Left ventricle myocardium inferior (tissue), 1 donor: ENCODE measurements at regions not wholly inside any gene's neighbourhood (a gene's known extent, or its start where the extent isn't known, plus 50 kb on each side); places are given as distances from the start of the nearest gene placed in this dataset.

ENCODE experiments used
- DNase-seq: peaks from one replicate; pipeline ENCODE4 v3.0.0-alpha.2; 2020
- H3K27ac ChIP-seq: fragments of 200-600 bp; replicated peaks from 2 replicates; pipeline ENCODE4 v1.8.0; 2021
- H3K27me3 ChIP-seq: fragments of 200-600 bp; 2 replicates; pipeline ENCODE4 v1.8.0; 2021; ENCODE audit warnings: low read depth
- H3K36me3 ChIP-seq: fragments of 200-600 bp; 2 replicates; pipeline ENCODE4 v1.8.0; 2021
- H3K4me1 ChIP-seq: fragments of 200-600 bp; 2 replicates; pipeline ENCODE4 v1.8.0; 2021
- H3K4me3 ChIP-seq: fragments of 200-600 bp; 2 replicates; pipeline ENCODE4 v1.8.0; 2021; ENCODE audit warnings: mild to moderate bottlenecking, moderate library complexity
- H3K9me3 ChIP-seq: fragments of 200-600 bp; replicated peaks from 2 replicates; pipeline ENCODE4 v1.8.0; 2021
- intact Hi-C: fragments of 100-400 bp; cut with micrococcal nuclease; formaldehyde crosslinking; loops from one replicate; pipeline ENCODE4 v1.11.0; 2022
- TF ChIP-seq, protein P1 (sequence below): fragments of 200-600 bp; IDR thresholded peaks from 2 replicates; pipeline ENCODE4 v1.8.0; 2021; ENCODE audit warnings: antibody characterized with exemption, mild to moderate bottlenecking, borderline replicate concordance
- donor health status: DM: no; HTN: yes; CAD: no; lungs with severe emphysema.

DNA sequence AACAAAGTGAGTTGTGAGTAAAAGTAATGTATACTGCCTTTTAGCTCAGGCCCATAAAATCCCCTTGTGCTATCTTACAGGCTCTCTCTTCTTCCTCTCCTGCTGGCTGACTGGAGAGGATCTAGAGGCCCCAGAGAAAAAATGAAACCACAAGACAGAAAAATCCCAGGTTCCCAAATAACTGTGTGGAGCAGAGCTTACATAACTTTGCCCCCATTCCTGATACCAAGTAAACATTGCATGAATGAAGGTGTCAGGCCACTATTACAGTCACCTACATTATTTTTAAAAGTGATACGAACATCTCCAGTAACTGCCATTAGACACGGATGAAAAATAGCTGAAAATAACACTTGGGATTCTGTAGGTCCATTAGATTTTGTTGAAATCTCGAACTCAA is 386.0 kb upstream of the NR5A2 start:
- peaks cover 17% of the 10 kb centered on the region for H3K9me3 ChIP-seq
- no peaks in the 10 kb centered on the region for H3K36me3 ChIP-seq
- intact Hi-C loops, result no loop called here

DNA sequence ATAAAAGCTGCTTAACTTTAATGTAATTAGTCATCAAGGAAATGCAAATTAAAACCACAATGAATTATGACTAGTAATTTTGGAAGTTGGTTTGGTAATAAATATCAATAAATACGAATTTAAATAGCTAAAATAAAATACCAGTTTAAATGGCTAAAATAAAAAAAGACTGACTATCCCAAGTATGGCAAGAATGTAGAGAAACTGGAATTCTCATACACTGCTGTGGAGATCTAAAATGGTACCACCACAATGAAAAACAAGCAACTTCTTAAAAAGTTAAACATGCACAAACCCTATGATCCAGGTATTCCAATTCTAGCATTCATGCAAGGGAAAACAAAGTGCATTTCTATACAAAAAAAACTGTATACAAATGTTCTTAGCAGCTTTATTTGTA is 382.6 kb upstream of the NR5A2 start:
- Histone ChIP-seq H3K27me3 (no peaks in the 10 kb centered on the region), H3K4me3 (no peak overlapping the region), H3K9me3 (peaks cover 23% of the 10 kb centered on the region), H3K36me3 (no peaks in the 10 kb centered on the region), H3K27ac (no peak overlapping the region), H3K4me1 (no peaks in the 10 kb centered on the region)
- no peak for DNase-seq
- TF ChIP-seq, protein P1, sequence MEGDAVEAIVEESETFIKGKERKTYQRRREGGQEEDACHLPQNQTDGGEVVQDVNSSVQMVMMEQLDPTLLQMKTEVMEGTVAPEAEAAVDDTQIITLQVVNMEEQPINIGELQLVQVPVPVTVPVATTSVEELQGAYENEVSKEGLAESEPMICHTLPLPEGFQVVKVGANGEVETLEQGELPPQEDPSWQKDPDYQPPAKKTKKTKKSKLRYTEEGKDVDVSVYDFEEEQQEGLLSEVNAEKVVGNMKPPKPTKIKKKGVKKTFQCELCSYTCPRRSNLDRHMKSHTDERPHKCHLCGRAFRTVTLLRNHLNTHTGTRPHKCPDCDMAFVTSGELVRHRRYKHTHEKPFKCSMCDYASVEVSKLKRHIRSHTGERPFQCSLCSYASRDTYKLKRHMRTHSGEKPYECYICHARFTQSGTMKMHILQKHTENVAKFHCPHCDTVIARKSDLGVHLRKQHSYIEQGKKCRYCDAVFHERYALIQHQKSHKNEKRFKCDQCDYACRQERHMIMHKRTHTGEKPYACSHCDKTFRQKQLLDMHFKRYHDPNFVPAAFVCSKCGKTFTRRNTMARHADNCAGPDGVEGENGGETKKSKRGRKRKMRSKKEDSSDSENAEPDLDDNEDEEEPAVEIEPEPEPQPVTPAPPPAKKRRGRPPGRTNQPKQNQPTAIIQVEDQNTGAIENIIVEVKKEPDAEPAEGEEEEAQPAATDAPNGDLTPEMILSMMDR, result no peak
- intact Hi-C loops, result no loop called here

More for the DNA sequence above, 386.0 kb upstream of the NR5A2 start:
- TF ChIP-seq, protein P1, result no peak
- no peak overlapping the region for H3K4me3 ChIP-seq
- no peaks in the 10 kb centered on the region for H3K27me3 ChIP-seq
- H3K4me1 ChIP-seq, result no peaks in the 10 kb centered on the region
- H3K27ac ChIP-seq, result no peak overlapping the region
- no peak for DNase-seq

DNA sequence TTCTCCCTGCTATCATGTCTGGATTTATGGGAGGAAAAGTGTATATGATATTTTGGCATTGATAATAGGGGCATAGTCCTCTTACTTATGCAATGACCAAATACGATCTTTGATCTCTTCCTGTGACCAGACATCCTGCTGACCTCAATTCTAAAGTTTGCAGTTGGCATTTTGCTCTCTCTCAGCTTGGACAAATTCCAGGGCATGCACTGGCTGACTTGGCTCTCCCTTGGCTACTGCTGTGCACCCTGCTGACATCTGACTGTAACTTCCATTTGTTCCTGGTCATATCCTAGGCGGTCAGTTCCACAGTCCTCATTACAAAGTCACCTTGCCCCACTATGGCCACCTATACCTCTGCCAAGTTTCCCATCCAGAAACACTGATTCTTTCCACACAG is 380.7 kb upstream of the NR5A2 start:
- no peak overlapping the region for H3K4me3 ChIP-seq
- TF ChIP-seq, protein P1, result no peak
- intact Hi-C loops, result no loop called here
- no peaks in the 10 kb centered on the region for H3K27me3 ChIP-seq
- H3K27ac ChIP-seq, result no peak overlapping the region
- no peak for DNase-seq
- H3K9me3 ChIP-seq, result peaks cover 25% of the 10 kb centered on the region
- no peaks in the 10 kb centered on the region for H3K4me1 ChIP-seq
- H3K36me3 ChIP-seq, result no peaks in the 10 kb centered on the region

DNA sequence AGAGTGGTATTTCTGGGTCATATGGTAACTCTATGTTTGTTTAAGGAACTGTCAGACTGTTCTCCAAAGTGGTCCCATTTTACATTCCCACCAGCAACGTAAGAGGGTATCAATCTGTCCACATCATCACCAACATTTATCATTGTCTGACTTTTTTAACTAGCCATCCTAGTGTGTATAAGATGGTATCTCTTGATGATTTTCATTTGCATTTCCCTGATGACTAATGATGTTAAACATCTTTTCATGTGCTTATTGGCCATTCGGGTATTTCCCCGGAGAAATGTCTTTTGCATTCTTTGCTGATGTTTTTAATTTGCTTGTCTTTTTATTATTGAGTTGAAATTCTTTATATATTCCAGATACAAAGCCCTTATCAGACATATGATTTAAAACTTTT is 370.1 kb upstream of the NR5A2 start:
- H3K27ac ChIP-seq, result no peak overlapping the region
- H3K9me3 ChIP-seq, result no peaks in the 10 kb centered on the region
- no peaks in the 10 kb centered on the region for H3K4me1 ChIP-seq
- H3K4me3 ChIP-seq, result no peak overlapping the region
- intact Hi-C loops, result no loop called here
- TF ChIP-seq, protein P1, result no peak
- no peak for DNase-seq
- no peaks in the 10 kb centered on the region for H3K36me3 ChIP-seq
- no peaks in the 10 kb centered on the region for H3K27me3 ChIP-seq

DNA sequence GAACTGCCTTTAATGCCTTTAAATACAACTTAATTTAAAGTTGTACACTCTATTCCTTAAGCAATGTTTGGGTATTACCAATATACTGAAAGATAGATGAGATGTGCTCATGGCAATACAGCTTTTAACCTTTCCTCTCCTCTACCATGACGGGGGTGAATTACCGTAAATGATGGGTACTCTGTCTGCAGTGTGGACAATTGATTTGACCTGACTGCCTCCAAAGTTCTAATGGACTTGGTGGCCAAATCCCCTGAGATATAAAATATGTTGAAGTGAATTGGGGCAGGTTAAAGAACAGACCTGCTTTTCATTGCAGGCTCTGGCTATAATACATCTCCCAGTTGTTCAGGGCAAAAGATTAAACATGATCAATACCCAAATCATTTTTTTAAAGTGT is 367.4 kb upstream of the NR5A2 start:
- no peaks in the 10 kb centered on the region for H3K27me3 ChIP-seq
- no peaks in the 10 kb centered on the region for H3K36me3 ChIP-seq
- DNase-seq, result no peak
- H3K4me1 ChIP-seq, result no peaks in the 10 kb centered on the region
- TF ChIP-seq, protein P1, result no peak
- intact Hi-C loops, result no loop called here
- H3K27ac ChIP-seq, result no peak overlapping the region
- H3K4me3 ChIP-seq, result no peak overlapping the region
- H3K9me3 ChIP-seq, result no peaks in the 10 kb centered on the region

DNA sequence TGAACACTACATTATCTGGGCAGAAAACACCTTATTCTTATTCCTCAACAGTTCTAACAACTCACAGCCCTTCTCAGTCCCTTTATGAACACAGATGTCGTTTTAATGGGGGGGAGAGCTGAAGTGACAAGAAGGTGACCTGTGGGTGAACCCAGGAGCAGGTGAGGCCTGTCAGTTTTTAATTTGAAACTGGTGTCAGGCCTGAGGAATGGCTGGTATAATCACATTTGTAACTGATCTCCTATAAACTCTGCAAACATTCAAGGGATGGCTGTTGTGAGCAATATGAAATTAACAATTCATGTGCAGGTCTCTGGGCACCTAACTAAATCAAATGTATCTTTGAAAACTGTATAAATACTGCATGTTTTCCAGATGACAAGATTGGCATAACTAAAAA is 362.1 kb upstream of the NR5A2 start:
- no peaks in the 10 kb centered on the region for H3K27me3 ChIP-seq
- H3K36me3 ChIP-seq, result no peaks in the 10 kb centered on the region
- H3K4me3 ChIP-seq, result no peak overlapping the region
- no peak overlapping the region for H3K27ac ChIP-seq
- intact Hi-C loops, result no loop called here
- TF ChIP-seq, protein P1, result no peak
- no peak for DNase-seq
- no peaks in the 10 kb centered on the region for H3K4me1 ChIP-seq
- no peaks in the 10 kb centered on the region for H3K9me3 ChIP-seq
